NCI-H146 (cell line): ENCODE measurements at regions not wholly inside any gene's neighbourhood (a gene's known extent, or its start where the extent isn't known, plus 50 kb on each side); places are given as distances from the start of the nearest gene placed in this dataset.
A peak's percentile ranks its signal among the peaks of the same experiment; 100 is the strongest.

ENCODE experiments used
- DNase-seq: peaks from one replicate; lab custom pipeline; 2025; lab: John Stamatoyannopoulos, UW

GRCh38 chr9:110058304-110058953, 149.5 kb downstream of the C9orf152 start:
- DNase-seq: peak; percentile 56

GRCh38 chr9:110059461-110059860, 148.5 kb downstream of the C9orf152 start:
- DNase-seq: no peak

GRCh38 chr9:110064803-110065202, 143.2 kb downstream of the C9orf152 start:
- no peak for DNase-seq

- DNase-seq: no peak
These were observed 142.4 kb downstream of the C9orf152 start for GRCh38 chr9:110065532-110065931.

GRCh38 chr9:110066929-110067716, 140.8 kb downstream of the C9orf152 start:
- DNase-seq: no peak

GRCh38 chr9:110068212-110068611, 139.7 kb downstream of the C9orf152 start:
- no peak for DNase-seq

GRCh38 chr9:110069326-110070248, 138.4 kb downstream of the C9orf152 start:
- no peak for DNase-seq

GRCh38 chr9:110072597-110073355, 135.2 kb downstream of the C9orf152 start:
- no peak for DNase-seq

GRCh38 chr9:110073356-110073905, 134.5 kb downstream of the C9orf152 start:
- no peak for DNase-seq

- no peak for DNase-seq
These were observed 130.8 kb downstream of the C9orf152 start for GRCh38 chr9:110076894-110077725.

GRCh38 chr9:110077925-110078324, 130.0 kb downstream of the C9orf152 start:
- no peak for DNase-seq

GRCh38 chr9:110078604-110079003, 129.4 kb downstream of the C9orf152 start:
- peak; percentile 77 for DNase-seq

- no peak for DNase-seq
These were observed 126.6 kb downstream of the C9orf152 start for GRCh38 chr9:110081395-110081794.

GRCh38 chr9:110083866-110084265, 124.1 kb downstream of the C9orf152 start:
- no peak for DNase-seq

- DNase-seq: no peak
These were observed 121.4 kb downstream of the C9orf152 start for GRCh38 chr9:110086537-110086936.

GRCh38 chr9:110087605-110088004, 120.4 kb downstream of the C9orf152 start:
- DNase-seq: no peak

- DNase-seq: no peak
These were observed 119.9 kb downstream of the C9orf152 start for GRCh38 chr9:110088099-110088498.

GRCh38 chr9:110089681-110090370, 118.1 kb downstream of the C9orf152 start:
- peak; percentile 70 for DNase-seq

GRCh38 chr9:110092792-110093191, 115.2 kb downstream of the C9orf152 start:
- no peak for DNase-seq

GRCh38 chr9:110093417-110093816, 114.5 kb downstream of the C9orf152 start:
- no peak for DNase-seq
